ENCODE measurements at regions not wholly inside any gene's neighbourhood (a gene's known extent, or its start where the extent isn't known, plus 50 kb on each side); places are given as distances from the start of the nearest gene placed in this dataset.

GRCh38 chr12:91978143-91978542, 167.5 kb downstream of the BTG1 start (continued):
- TF ChIP-seq CTCF (IDR thresholded peaks at IDR 0.05; ENCODE audit: low read depth, low read length, missing input control), result no peak
- TF ChIP-seq MAX (IDR thresholded peaks at IDR 0.05), result no peak
- TF ChIP-seq NR2F2 (IDR thresholded peaks at IDR 0.05), result no peak
- TF ChIP-seq HNF4A (conservative IDR thresholded peaks at IDR 0.05), result no peak
- no peak for TF ChIP-seq ATF3 (IDR thresholded peaks at IDR 0.05)
- TF ChIP-seq EGR1 (IDR thresholded peaks at IDR 0.05; ENCODE audit: low read depth in 2 of 2), result no peak
- no peak for TF ChIP-seq RAD21 (IDR thresholded peaks at IDR 0.05)
- no peak for TF ChIP-seq RXRA (IDR thresholded peaks at IDR 0.05)

- H3K27ac ChIP-seq (ENCODE audit: low read depth in 1 of 2, low read length in 2 of 2), result no peak overlapping the region
- 96% methylated on average over 6 of the region's 6 CpGs for WGBS
- TF ChIP-seq RAD21 (IDR thresholded peaks at IDR 0.05) (no peak), GABPA (IDR thresholded peaks at IDR 0.05 in 1 of 2, conservative IDR thresholded peaks at IDR 0.05 in 1 of 2) (no peak), NR2F2 (IDR thresholded peaks at IDR 0.05) (no peak), TAF1 (conservative IDR thresholded peaks at IDR 0.05) (no peak), SP1 (IDR thresholded peaks at IDR 0.05) (no peak), EGR1 (IDR thresholded peaks at IDR 0.05; ENCODE audit: low read depth in 2 of 2) (no peak), CTCF (IDR thresholded peaks at IDR 0.05; ENCODE audit: low read depth, low read length, missing input control) (no peak)
- no peaks in the 10 kb centered on the region for H3K9me3 ChIP-seq (ENCODE audit: control insufficient read depth in 4 of 4, low read length in 3 of 4)
- H3K4me3 ChIP-seq (ENCODE audit: low read depth in 1 of 3, low read length in 3 of 3), result no peak overlapping the region
- no peaks in the 10 kb centered on the region for H3K27me3 ChIP-seq (ENCODE audit: control insufficient read depth in 4 of 4, insufficient read depth in 4 of 4, low read length in 3 of 4)
- no peak for DNase-seq (ENCODE audit: low spot score)
- H3K4me1 ChIP-seq (ENCODE audit: control insufficient read depth in 4 of 4, insufficient read depth in 4 of 4, low read length in 3 of 4), result no peaks in the 10 kb centered on the region
- no peak overlapping the region for H3K9ac ChIP-seq (ENCODE audit: low read depth in 1 of 2, low read length in 2 of 2)
- H3K36me3 ChIP-seq (ENCODE audit: control insufficient read depth in 4 of 4, insufficient read depth in 3 of 4, low read depth in 1 of 4, low read length in 3 of 4), result no peaks in the 10 kb centered on the region
Measured at GRCh38 chr12:91975891-91976290, 169.8 kb downstream of the BTG1 start.

- Histone ChIP-seq H3K9me3 (ENCODE audit: control insufficient read depth in 4 of 4, low read length in 3 of 4) (no peaks in the 10 kb centered on the region), H3K4me3 (ENCODE audit: low read depth in 1 of 3, low read length in 3 of 3) (no peak overlapping the region), H3K27ac (ENCODE audit: low read depth in 1 of 2, low read length in 2 of 2) (no peak overlapping the region), H3K27me3 (ENCODE audit: control insufficient read depth in 4 of 4, insufficient read depth in 4 of 4, low read length in 3 of 4) (no peaks in the 10 kb centered on the region), H3K9ac (ENCODE audit: low read depth in 1 of 2, low read length in 2 of 2) (no peak overlapping the region), H3K36me3 (ENCODE audit: control insufficient read depth in 4 of 4, insufficient read depth in 3 of 4, low read depth in 1 of 4, low read length in 3 of 4) (no peaks in the 10 kb centered on the region), H3K4me1 (ENCODE audit: control insufficient read depth in 4 of 4, insufficient read depth in 4 of 4, low read length in 3 of 4) (no peaks in the 10 kb centered on the region)
- TF ChIP-seq RXRA (IDR thresholded peaks at IDR 0.05) (no peak), RAD21 (IDR thresholded peaks at IDR 0.05) (no peak), HNF4A (conservative IDR thresholded peaks at IDR 0.05) (no peak), EGR1 (IDR thresholded peaks at IDR 0.05; ENCODE audit: low read depth in 2 of 2) (no peak), NR2F2 (IDR thresholded peaks at IDR 0.05) (no peak), GABPA (IDR thresholded peaks at IDR 0.05 in 1 of 2, conservative IDR thresholded peaks at IDR 0.05 in 1 of 2) (no peak)
- no peak for DNase-seq (ENCODE audit: low spot score)
- WGBS, result 94% methylated on average over 3 of the region's 3 CpGs
Measured at GRCh38 chr12:91974541-91975085, 171.0 kb downstream of the BTG1 start.

Measured in liver (tissue), 8 donors.